Panc1 (cell line): ENCODE measurements at regions not wholly inside any gene's neighbourhood (a gene's known extent, or its start where the extent isn't known, plus 50 kb on each side); places are given as distances from the start of the nearest gene placed in this dataset.

Experiments
- ATAC-seq: fragments of 200-7000 bp; cut with Tn5 transposase; 2 replicates; pipeline ENCODE4 v1.9.1; 2020; ENCODE audit warnings: mild to moderate bottlenecking, moderate library complexity
- BruUV-seq: library from RNA; stranded (reverse); fragments of 400-500 nt; replicated peaks from 2 replicates; lab custom pipeline; 2021; lab: Mats Ljungman, UMichigan
- CTCF ChIA-PET: fragments of 300-600 bp; sonication (Branson Sonifier 250); formaldehyde crosslinking; loops from one replicate; lab custom pipeline; 2022; ENCODE audit warnings: antibody characterized with exemption; lab: Charles Lee
- POLR2A ChIA-PET: fragments of 300-600 bp; sonication (Branson Sonifier 250); formaldehyde crosslinking; loops from one replicate; lab custom pipeline; 2022; ENCODE audit warnings: antibody characterized with exemption; lab: Charles Lee
- DNase-seq: peaks from one replicate; pipeline ENCODE4 v3.0.0-alpha.2; 2010; ENCODE audit warnings: low read depth, low spot score
- H3K27ac ChIP-seq: 2 replicates; pipeline ENCODE4 v1.5.1; 2011; ENCODE audit warnings: mild to moderate bottlenecking, low read length, inconsistent platforms
- H3K27me3 ChIP-seq: fragments of 200-500 bp; sonication (Bioruptor generic); 2 replicates; pipeline ENCODE4 v1.6.0; 2014; ENCODE audit warnings: low read length, inconsistent platforms; ENCODE audit not compliant: control insufficient read depth, insufficient read depth
- H3K36me3 ChIP-seq: fragments of 200-500 bp; sonication (Bioruptor generic); 2 replicates; pipeline ENCODE4 v1.5.1; 2014; ENCODE audit warnings: inconsistent platforms, mild to moderate bottlenecking, low read length, moderate library complexity; ENCODE audit not compliant: control insufficient read depth, insufficient read depth
- H3K4me1 ChIP-seq: 2 replicates; pipeline ENCODE4 v1.5.1; 2011; ENCODE audit warnings: inconsistent platforms, mild to moderate bottlenecking, low read length, moderate library complexity; ENCODE audit not compliant: control insufficient read depth, insufficient read depth
- H3K4me3 ChIP-seq, 2 experiments: 2 replicates each; pipeline ENCODE4 v1.5.1; 2011 to 2012; ENCODE audit warnings: low read depth in 2 of 2, low read length in 2 of 2, mild to moderate bottlenecking in 2 of 2, inconsistent platforms in 1 of 2, moderate library complexity in 1 of 2
- H3K9me3 ChIP-seq: fragments of 200-500 bp; sonication (Bioruptor generic); 2 replicates; pipeline ENCODE4 v1.5.1; 2014; ENCODE audit warnings: low read depth, mild to moderate bottlenecking, inconsistent platforms, low read length, moderate library complexity; ENCODE audit not compliant: control insufficient read depth, insufficient read depth
- CTCF ChIP-seq: fragments of 450-650 bp; IDR thresholded peaks from 2 replicates; pipeline ENCODE4 v1.5.1; 2017; ENCODE audit warnings: mild to moderate bottlenecking
- POLR2AphosphoS5 ChIP-seq: IDR thresholded peaks from 2 replicates; pipeline ENCODE4 v1.6.1; 2012; ENCODE audit warnings: mild to moderate bottlenecking, low read depth, low read length, moderate library complexity
- REST ChIP-seq, 2 experiments: IDR thresholded peaks; 2 replicates each; pipeline ENCODE4 v1.6.1; 2011 to 2012; ENCODE audit warnings: low read depth in 2 of 2, control low read depth in 1 of 2, low read length in 1 of 2, mild to moderate bottlenecking in 1 of 2, moderate library complexity in 1 of 2; ENCODE audit not compliant: insufficient read depth in 1 of 2
- SIN3A ChIP-seq: IDR thresholded peaks from 2 replicates; pipeline ENCODE4 v1.6.1; 2012; ENCODE audit warnings: low read depth, mild to moderate bottlenecking, low read length, moderate library complexity, borderline replicate concordance; ENCODE audit not compliant: insufficient read depth
- TCF7L2 ChIP-seq: IDR thresholded peaks from 2 replicates; pipeline ENCODE4 v1.6.1; 2011; ENCODE audit warnings: mild to moderate bottlenecking, low read depth, low read length, inconsistent platforms
- in situ Hi-C: cut with HindIII; loops from 2 replicates; pipeline ENCODE4 v1.10.0; 2016; ENCODE audit warnings: low sequenced_read_pairs, low pct_unique_long_range_greater_than_20kb
- intact Hi-C: fragments of 100-400 bp; cut with micrococcal nuclease; formaldehyde crosslinking; loops from one replicate; pipeline ENCODE4 v1.10.0; 2022; ENCODE audit not compliant: unreplicated experiment

- ChIA-PET CTCF (no interaction called here), POLR2A (no interaction called here)
- in situ Hi-C loops (no loop called here), intact Hi-C loops (no loop called here)
- no peaks in the 10 kb centered on the region for H3K36me3 ChIP-seq
- no peak overlapping the region for H3K27ac ChIP-seq
- BruUV-seq: no TSS peak
- no peaks in the 10 kb centered on the region for H3K27me3 ChIP-seq
- H3K9me3 ChIP-seq: no peaks in the 10 kb centered on the region
- H3K4me1 ChIP-seq: no peaks in the 10 kb centered on the region
- no peak for TF ChIP-seq REST (IDR thresholded peaks at IDR 0.05; ENCODE audit: insufficient read depth in 1 of 2, low read depth in 2 of 2, low read length in 1 of 2)
- no peak for TF ChIP-seq CTCF
- no peak for TF ChIP-seq TCF7L2
- no peak for TF ChIP-seq SIN3A
- no peak for TF ChIP-seq POLR2AphosphoS5
- no peak for ATAC-seq
- no peak overlapping the region for H3K4me3 ChIP-seq
- no peak for DNase-seq
Observed at GRCh38 chr10:84039957-84040356, 99.4 kb upstream of the GHITM start.

DNA sequence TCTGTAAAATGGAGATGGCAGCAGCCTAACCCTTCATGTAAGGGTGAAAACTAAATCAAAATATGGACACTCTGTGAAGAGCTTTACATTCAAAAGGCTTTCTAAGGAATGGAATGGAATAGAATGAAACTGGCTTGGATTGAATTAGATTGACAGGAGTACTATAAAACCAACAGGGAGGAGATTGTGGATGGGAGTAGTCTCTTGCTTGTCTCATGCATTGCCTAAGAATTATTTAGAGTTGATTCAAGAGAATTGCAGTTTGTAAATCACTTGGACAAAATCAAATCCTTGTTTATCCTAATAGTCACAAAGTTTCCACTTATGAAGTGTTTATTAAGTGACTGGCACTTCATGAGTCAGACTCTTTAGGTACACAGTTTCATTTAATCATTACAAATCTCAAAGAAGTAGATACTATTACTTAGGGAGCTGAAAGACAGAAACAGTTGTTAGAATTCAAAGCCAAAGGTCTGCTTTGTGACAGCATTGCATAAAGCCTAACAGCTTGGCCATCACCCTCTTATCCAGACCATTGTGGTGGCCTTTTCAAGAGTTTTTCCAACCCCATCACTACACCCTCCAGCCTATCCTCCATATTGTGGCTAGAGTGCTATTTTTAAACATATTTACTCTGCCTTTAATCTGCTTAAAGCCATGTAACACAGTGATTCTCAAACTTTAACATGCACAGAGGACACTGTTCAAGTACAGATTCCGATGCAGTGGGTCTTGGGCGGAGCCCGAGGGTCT lies 91.9 kb upstream of the GHITM start:
- no peak overlapping the region for H3K27ac ChIP-seq
- no peaks in the 10 kb centered on the region for H3K27me3 ChIP-seq
- no peak overlapping the region for H3K4me3 ChIP-seq
- POLR2A ChIA-PET: no interaction called here
- ATAC-seq (no peak), DNase-seq (no peak)
- intact Hi-C loops: no loop called here
- no peaks in the 10 kb centered on the region for H3K36me3 ChIP-seq
- no peaks in the 10 kb centered on the region for H3K9me3 ChIP-seq
- BruUV-seq: no TSS peak
- TF ChIP-seq POLR2AphosphoS5 (no peak), REST (IDR thresholded peaks at IDR 0.05; ENCODE audit: insufficient read depth in 1 of 2, low read depth in 2 of 2, low read length in 1 of 2) (no peak), SIN3A (no peak), CTCF (no peak), TCF7L2 (no peak)
- in situ Hi-C loops: no loop called here
- H3K4me1 ChIP-seq: no peaks in the 10 kb centered on the region
- CTCF ChIA-PET: no interaction called here
